ENCODE measurements at regions not wholly inside any gene's neighbourhood (a gene's known extent, or its start where the extent isn't known, plus 50 kb on each side); places are given as distances from the start of the nearest gene placed in this dataset.
A peak's percentile ranks its signal among the peaks of the same experiment; 100 is the strongest.

DNA sequence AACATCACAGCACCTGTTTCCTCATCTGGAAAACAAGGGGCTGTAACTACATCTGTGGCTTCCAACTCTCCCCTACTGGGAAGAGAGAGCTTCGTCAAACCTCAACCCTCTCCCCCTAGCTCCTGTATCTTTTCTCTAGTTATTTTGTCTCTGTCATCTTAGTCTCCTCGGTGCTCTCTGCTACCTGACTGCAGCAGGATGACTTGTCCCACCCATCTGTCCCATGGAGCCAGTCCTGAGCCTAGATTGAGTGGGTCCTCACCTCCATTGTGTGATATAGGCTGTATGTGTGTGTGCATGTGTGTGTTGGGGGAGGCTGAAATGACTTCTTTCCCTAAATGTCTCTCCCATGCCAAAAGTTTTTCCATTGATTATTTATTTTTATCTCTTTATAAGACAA lies 177.3 kb downstream of the EMP1 start:
- no peak overlapping the region for H3K27ac ChIP-seq
- no peak for DNase-seq (ENCODE audit: low read depth, low spot score)

GRCh38 chr12:13373131-13373530 lies 176.6 kb downstream of the EMP1 start:
- no peak for DNase-seq (ENCODE audit: low read depth, low spot score)
- H3K27ac ChIP-seq = no peak overlapping the region

DNA sequence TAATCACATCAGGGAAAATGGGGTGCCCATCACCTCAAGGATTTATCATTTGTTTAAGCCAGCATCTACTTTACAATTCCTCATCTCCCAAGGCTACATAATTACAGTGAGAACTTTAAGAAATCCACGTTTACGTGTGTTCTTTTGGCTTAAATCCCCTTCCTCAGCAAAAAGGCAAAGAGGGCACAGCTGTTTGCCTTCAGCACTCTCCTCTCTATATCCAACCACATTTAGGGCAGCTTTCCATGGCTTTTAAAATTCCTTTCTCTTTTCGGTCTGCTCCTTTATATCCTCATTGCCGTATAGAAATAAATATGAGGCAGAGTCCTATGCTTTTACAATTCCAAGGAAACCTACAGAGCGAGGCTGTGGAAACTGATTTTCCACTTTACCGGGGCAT lies 175.9 kb downstream of the EMP1 start:
- no peak overlapping the region for H3K27ac ChIP-seq
- DNase-seq (ENCODE audit: low read depth, low spot score) = no peak

DNA sequence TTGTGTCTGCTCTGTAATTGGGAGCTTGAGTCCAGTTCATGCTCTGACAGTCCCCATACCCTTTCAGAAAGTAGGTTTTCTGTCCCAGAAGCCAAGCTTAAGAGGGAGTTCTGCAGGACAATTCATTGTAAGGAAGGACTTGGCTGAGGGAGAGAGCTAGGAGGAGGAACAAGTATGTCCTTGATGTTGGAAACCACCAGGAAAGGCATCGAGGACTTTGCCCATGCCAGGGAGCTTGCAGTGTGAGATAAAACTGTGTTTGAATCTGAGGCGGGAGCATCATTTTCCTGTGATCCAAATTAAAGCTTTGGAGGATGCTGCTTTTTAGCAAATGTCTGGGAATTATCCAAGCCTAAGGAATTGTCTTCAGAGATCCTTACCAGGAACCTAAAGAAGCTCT lies 175.3 kb downstream of the EMP1 start:
- DNase-seq (ENCODE audit: low read depth, low spot score) = no peak
- no peak overlapping the region for H3K27ac ChIP-seq

GRCh38 chr12:13371367-13371766 lies 174.8 kb downstream of the EMP1 start:
- no peak overlapping the region for H3K27ac ChIP-seq
- DNase-seq (ENCODE audit: low read depth, low spot score) = no peak

GRCh38 chr12:13369474-13370056 lies 173.0 kb downstream of the EMP1 start:
- DNase-seq (ENCODE audit: low read depth, low spot score) = no peak
- no peak overlapping the region for H3K27ac ChIP-seq

GRCh38 chr12:13368971-13369370 lies 172.4 kb downstream of the EMP1 start:
- H3K27ac ChIP-seq = no peak overlapping the region
- no peak for DNase-seq (ENCODE audit: low read depth, low spot score)

- H3K27ac ChIP-seq = no peak overlapping the region
- DNase-seq (ENCODE audit: low read depth, low spot score) = no peak
Measured at GRCh38 chr12:13368431-13368830, 171.9 kb downstream of the EMP1 start.

DNA sequence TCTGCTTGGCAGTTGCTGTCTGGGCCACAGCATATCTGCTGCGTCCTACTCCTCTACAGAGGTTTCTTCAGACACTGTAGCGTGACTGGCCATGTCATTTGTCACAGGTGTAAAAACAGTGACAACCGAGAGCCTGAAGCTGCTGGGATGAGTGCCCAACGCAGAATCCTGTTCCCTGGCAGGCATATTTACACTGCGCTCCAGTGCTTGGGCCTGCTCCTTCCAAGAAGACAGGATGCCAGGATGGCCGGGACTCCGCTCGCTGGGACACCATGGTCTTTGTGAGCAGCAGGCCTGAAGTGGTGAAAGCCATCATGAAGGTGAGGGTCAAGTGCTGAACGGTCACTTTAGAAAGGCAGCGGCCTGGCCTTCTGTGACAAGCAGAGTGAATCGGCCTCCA lies 171.4 kb downstream of the EMP1 start:
- no peak for DNase-seq (ENCODE audit: low read depth, low spot score)
- H3K27ac ChIP-seq = no peak overlapping the region

GRCh38 chr12:13365748-13366366 lies 169.3 kb downstream of the EMP1 start:
- no peak overlapping the region for H3K27ac ChIP-seq
- DNase-seq (ENCODE audit: low read depth, low spot score) = no peak

GRCh38 chr12:13362260-13362841 lies 165.8 kb downstream of the EMP1 start:
- DNase-seq (ENCODE audit: low read depth, low spot score) = no peak
- no peak overlapping the region for H3K27ac ChIP-seq

DNA sequence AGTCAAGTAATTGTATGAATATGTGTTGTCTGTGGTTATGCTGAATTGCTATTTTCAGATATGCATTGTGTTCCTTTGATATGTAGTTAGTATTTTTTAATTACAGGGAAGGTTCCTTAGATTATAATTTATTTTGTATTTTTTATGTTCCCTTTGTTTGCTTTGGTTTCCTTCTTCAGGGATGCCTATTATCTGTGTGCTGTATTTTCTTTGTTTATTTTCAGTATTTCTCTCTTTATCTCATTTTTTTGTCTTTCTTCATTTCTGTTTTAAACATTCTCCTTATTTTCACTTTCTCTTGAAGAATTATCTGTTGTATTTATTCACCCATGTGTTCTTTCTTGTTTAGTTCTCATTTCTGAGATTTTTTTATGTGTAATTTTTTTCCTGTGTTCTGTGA lies 163.1 kb downstream of the EMP1 start:
- H3K27ac ChIP-seq = no peak overlapping the region
- DNase-seq (ENCODE audit: low read depth, low spot score) = no peak

DNA sequence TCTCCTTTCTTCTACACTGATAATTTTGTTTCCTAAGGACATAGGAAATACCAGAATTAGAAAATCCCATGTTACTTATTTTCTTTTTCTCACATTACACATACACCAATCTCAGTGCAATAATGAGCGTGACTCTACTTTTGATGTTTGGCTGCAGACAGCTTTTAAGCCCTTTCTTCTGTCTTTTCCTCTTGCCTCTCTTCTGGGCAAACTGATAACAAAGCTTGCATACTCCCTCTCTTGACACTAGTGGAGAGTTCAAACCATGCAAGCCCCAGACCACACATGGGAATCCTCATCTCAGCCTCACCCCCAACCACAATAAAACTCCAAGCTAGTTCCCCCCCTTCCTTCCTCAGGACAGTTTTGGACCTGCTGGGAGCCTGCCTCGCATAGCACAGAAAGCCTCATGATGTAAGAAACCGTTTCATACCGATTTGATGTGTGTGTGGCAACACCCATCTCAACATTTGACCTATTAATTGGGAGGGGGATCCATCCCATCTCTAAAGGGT lies 161.9 kb downstream of the EMP1 start:
- no peak for DNase-seq (ENCODE audit: low read depth, low spot score)
- no peak overlapping the region for H3K27ac ChIP-seq

DNA sequence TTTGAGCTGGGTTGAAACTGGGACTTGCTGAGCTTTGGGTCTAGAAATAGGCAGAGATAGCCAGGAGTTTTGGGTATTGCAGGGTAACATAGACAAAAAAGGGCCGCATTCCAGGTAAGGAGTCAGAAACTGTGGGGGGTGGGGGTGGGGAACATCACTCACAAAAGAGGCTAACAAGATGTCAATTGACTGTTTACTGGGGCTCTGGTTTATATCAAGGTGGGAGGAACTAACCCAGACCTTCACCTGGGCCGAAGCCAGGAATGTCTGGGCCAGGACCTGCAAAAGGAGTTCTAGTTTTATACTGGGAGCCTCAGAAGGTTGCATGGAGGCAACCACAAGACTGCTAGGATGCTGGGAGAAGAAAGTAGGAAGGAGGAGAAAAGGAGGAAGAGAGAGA lies 154.4 kb downstream of the EMP1 start:
- no peak for DNase-seq (ENCODE audit: low read depth, low spot score)
- no peak overlapping the region for H3K27ac ChIP-seq

GRCh38 chr12:13350381-13350780 lies 153.9 kb downstream of the EMP1 start:
- no peak overlapping the region for H3K27ac ChIP-seq

DNA sequence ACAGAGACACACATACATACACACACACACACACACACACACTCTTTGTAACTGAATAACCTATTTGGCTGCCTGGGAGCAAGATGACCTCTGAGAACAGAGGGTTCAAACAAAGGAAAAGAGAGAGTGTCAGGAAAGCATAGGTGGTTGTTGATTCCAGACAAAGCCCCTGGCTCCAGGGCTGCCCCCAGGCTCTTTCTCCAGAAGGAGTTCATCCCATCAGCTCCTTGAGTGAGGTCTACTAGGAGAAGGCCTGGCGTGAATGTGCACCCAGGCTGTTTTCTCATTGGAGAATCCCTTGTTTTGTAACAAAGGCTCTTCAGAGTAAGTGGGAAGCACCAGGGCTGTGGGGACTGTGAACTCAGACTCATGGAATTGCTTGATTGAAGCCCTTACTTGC lies 151.9 kb downstream of the EMP1 start:
- H3K27ac ChIP-seq = no peak overlapping the region
- DNase-seq (ENCODE audit: low read depth, low spot score) = no peak

More at GRCh38 chr12:13350381-13350780, 153.9 kb downstream of the EMP1 start:
- DNase-seq (ENCODE audit: low read depth, low spot score) = no peak

GRCh38 chr12:13347241-13348043 lies 150.9 kb downstream of the EMP1 start:
- no peak for DNase-seq (ENCODE audit: low read depth, low spot score)
- H3K27ac ChIP-seq = peak overlapping the region; percentile 46

DNA sequence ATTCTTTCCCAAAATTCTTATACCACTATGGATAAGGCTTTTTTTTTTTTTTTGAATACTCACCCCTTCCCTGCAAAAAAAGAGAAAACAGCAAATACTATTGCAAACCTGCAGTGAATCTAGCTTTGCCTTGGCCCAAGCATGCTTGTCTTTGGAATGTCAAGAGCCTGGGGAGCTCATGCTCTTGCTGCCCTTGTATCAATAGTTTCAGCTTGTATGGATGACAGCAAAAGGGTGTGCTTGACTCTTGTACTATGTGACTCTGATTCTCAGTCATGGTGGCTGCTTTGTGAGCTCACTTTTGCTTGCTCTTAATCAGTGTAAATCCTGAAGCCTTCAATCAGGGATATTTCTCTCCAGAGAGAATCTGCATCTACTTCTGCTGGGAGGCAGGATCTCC lies 149.2 kb downstream of the EMP1 start:
- DNase-seq (ENCODE audit: low read depth, low spot score) = no peak
- no peak overlapping the region for H3K27ac ChIP-seq

DNA sequence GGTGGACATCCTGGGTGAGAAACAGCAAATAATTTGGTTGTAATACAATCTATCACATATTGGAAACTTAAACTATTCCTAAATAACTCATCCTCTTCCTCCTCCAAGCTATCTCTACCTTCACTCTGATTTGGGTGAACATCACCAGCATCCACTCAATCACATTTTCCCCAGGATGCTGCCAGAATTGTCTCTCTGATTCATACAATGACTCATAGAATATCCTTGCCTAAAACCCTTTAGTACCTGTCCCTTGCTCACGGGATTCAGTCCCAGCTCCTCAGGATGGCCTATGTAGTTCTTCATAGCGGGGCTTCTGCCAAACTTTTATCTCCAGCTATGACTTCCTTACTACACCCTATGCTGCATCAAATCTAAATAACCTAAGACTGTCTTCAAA lies 146.8 kb downstream of the EMP1 start:
- DNase-seq (ENCODE audit: low read depth, low spot score) = no peak
- peak overlapping the region; percentile 15 for H3K27ac ChIP-seq

DNA sequence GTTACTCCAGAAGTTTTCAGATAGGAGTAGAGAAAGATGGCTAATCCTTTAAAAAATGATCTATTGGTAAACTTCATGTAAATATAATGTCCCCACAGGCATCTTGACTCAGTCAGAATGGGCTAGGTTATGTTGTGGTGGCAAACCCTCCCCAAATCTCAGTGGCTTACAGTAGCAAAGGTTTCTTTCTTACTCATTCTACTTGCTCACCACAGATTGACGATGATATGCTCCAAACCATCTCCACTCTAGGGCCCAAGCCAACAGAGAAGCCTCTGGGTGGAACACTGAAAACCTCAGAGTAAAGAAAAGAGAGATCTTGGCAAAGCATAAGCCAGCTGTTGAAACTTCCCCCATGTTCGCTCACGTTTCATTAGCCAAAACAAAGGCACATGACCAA lies 146.4 kb downstream of the EMP1 start:
- no peak for DNase-seq (ENCODE audit: low read depth, low spot score)
- H3K27ac ChIP-seq = peak overlapping the region; percentile 15

- peak overlapping the region; percentile 94 for H3K27ac ChIP-seq
- DNase-seq (ENCODE audit: low read depth, low spot score) = no peak
Measured at GRCh38 chr12:13340149-13340548, 143.6 kb downstream of the EMP1 start.

All from epithelial cell of prostate (primary cell).